ENCODE measurements at regions not wholly inside any gene's neighbourhood (a gene's known extent, or its start where the extent isn't known, plus 50 kb on each side); places are given as distances from the start of the nearest gene placed in this dataset.
"Not testable (repeated sequence)": the region's sequence is repeated elsewhere in the genome, so short reads cannot be mapped to it uniquely, and the experiment has no call there.

GRCh38 chr12:53860426-53861345, 77.9 kb upstream of the HOXC13 start:
- Histone ChIP-seq H3K36me3 (ENCODE audit: insufficient read depth, low read length) (no peaks in the 10 kb centered on the region), H3K4me2 (ENCODE audit: low read length) (no peak overlapping the region), H3K4me1 (ENCODE audit: control insufficient read depth, insufficient read depth, low read length) (peaks cover 20% of the 10 kb centered on the region), H3K9ac (ENCODE audit: low read depth, low read length) (no peak overlapping the region), H3K27me3 (ENCODE audit: control insufficient read depth, insufficient read depth, low read length) (no peaks in the 10 kb centered on the region), H3K4me3 (ENCODE audit: low read length) (no peak overlapping the region), H3K9me3 (replicated peaks; ENCODE audit: low read length) (no peaks in the 10 kb centered on the region)

GRCh38 chr12:53862206-53862605, 76.4 kb upstream of the HOXC13 start:
- no peaks in the 10 kb centered on the region for H3K9me3 ChIP-seq (replicated peaks; ENCODE audit: low read length)
- H3K4me2 ChIP-seq (ENCODE audit: low read length): no peak overlapping the region
- H3K4me1 ChIP-seq (ENCODE audit: control insufficient read depth, insufficient read depth, low read length): peaks cover 21% of the 10 kb centered on the region
- no peaks in the 10 kb centered on the region for H3K36me3 ChIP-seq (ENCODE audit: insufficient read depth, low read length)
- H3K9ac ChIP-seq (ENCODE audit: low read depth, low read length): no peak overlapping the region
- no peak overlapping the region for H3K4me3 ChIP-seq (ENCODE audit: low read length)
- no peaks in the 10 kb centered on the region for H3K27me3 ChIP-seq (ENCODE audit: control insufficient read depth, insufficient read depth, low read length)

- Histone ChIP-seq H3K27me3 (ENCODE audit: control insufficient read depth, insufficient read depth, low read length) (no peaks in the 10 kb centered on the region), H3K9ac (ENCODE audit: low read depth, low read length) (no peak overlapping the region), H3K4me3 (ENCODE audit: low read length) (no peak overlapping the region), H3K4me2 (ENCODE audit: low read length) (peak overlapping the region; percentile 5), H3K9me3 (replicated peaks; ENCODE audit: low read length) (no peaks in the 10 kb centered on the region), H3K4me1 (ENCODE audit: control insufficient read depth, insufficient read depth, low read length) (peaks cover 27% of the 10 kb centered on the region), H3K36me3 (ENCODE audit: insufficient read depth, low read length) (no peaks in the 10 kb centered on the region)
Observed at GRCh38 chr12:53862831-53863230, 75.8 kb upstream of the HOXC13 start.

- H3K36me3 ChIP-seq (ENCODE audit: insufficient read depth, low read length): no peaks in the 10 kb centered on the region
- peaks cover 31% of the 10 kb centered on the region for H3K4me1 ChIP-seq (ENCODE audit: control insufficient read depth, insufficient read depth, low read length)
- no peaks in the 10 kb centered on the region for H3K9me3 ChIP-seq (replicated peaks; ENCODE audit: low read length)
- no peaks in the 10 kb centered on the region for H3K27me3 ChIP-seq (ENCODE audit: control insufficient read depth, insufficient read depth, low read length)
- no peak overlapping the region for H3K4me2 ChIP-seq (ENCODE audit: low read length)
- no peak overlapping the region for H3K4me3 ChIP-seq (ENCODE audit: low read length)
- no peak overlapping the region for H3K9ac ChIP-seq (ENCODE audit: low read depth, low read length)
Observed at GRCh38 chr12:53866727-53867126, 71.9 kb upstream of the HOXC13 start.

- Histone ChIP-seq H3K4me1 (ENCODE audit: control insufficient read depth, insufficient read depth, low read length) (peaks cover 26% of the 10 kb centered on the region), H3K27me3 (ENCODE audit: control insufficient read depth, insufficient read depth, low read length) (no peaks in the 10 kb centered on the region), H3K4me2 (ENCODE audit: low read length) (peak overlapping the region; percentile 37), H3K36me3 (ENCODE audit: insufficient read depth, low read length) (no peaks in the 10 kb centered on the region), H3K4me3 (ENCODE audit: low read length) (no peak overlapping the region), H3K9ac (ENCODE audit: low read depth, low read length) (no peak overlapping the region), H3K9me3 (replicated peaks; ENCODE audit: low read length) (no peaks in the 10 kb centered on the region)
Observed at GRCh38 chr12:53867216-53868012, 71.2 kb upstream of the HOXC13 start.

- Histone ChIP-seq H3K4me2 (ENCODE audit: low read length) (no peak overlapping the region), H3K36me3 (ENCODE audit: insufficient read depth, low read length) (no peaks in the 10 kb centered on the region), H3K27me3 (ENCODE audit: control insufficient read depth, insufficient read depth, low read length) (peaks cover 7% of the 10 kb centered on the region), H3K4me1 (ENCODE audit: control insufficient read depth, insufficient read depth, low read length) (peaks cover 17% of the 10 kb centered on the region), H3K9me3 (replicated peaks; ENCODE audit: low read length) (no peaks in the 10 kb centered on the region), H3K4me3 (ENCODE audit: low read length) (no peak overlapping the region), H3K9ac (ENCODE audit: low read depth, low read length) (no peak overlapping the region)
Observed at GRCh38 chr12:53868511-53868986, 70.1 kb upstream of the HOXC13 start.

GRCh38 chr12:53869500-53869899, 69.1 kb upstream of the HOXC13 start:
- H3K4me3 ChIP-seq (ENCODE audit: low read length): no peak overlapping the region
- no peak overlapping the region for H3K4me2 ChIP-seq (ENCODE audit: low read length)
- peaks cover 17% of the 10 kb centered on the region for H3K4me1 ChIP-seq (ENCODE audit: control insufficient read depth, insufficient read depth, low read length)
- peaks cover 7% of the 10 kb centered on the region for H3K27me3 ChIP-seq (ENCODE audit: control insufficient read depth, insufficient read depth, low read length)
- H3K9me3 ChIP-seq (replicated peaks; ENCODE audit: low read length): no peaks in the 10 kb centered on the region
- no peaks in the 10 kb centered on the region for H3K36me3 ChIP-seq (ENCODE audit: insufficient read depth, low read length)
- no peak overlapping the region for H3K9ac ChIP-seq (ENCODE audit: low read depth, low read length)

GRCh38 chr12:53870117-53870516, 68.5 kb upstream of the HOXC13 start:
- peaks cover 17% of the 10 kb centered on the region for H3K4me1 ChIP-seq (ENCODE audit: control insufficient read depth, insufficient read depth, low read length)
- no peak overlapping the region for H3K4me2 ChIP-seq (ENCODE audit: low read length)
- no peaks in the 10 kb centered on the region for H3K9me3 ChIP-seq (replicated peaks; ENCODE audit: low read length)
- H3K4me3 ChIP-seq (ENCODE audit: low read length): no peak overlapping the region
- no peak overlapping the region for H3K9ac ChIP-seq (ENCODE audit: low read depth, low read length)
- H3K27me3 ChIP-seq (ENCODE audit: control insufficient read depth, insufficient read depth, low read length): peaks cover 7% of the 10 kb centered on the region
- H3K36me3 ChIP-seq (ENCODE audit: insufficient read depth, low read length): no peaks in the 10 kb centered on the region

- peaks cover 17% of the 10 kb centered on the region for H3K4me1 ChIP-seq (ENCODE audit: control insufficient read depth, insufficient read depth, low read length)
- no peaks in the 10 kb centered on the region for H3K9me3 ChIP-seq (replicated peaks; ENCODE audit: low read length)
- H3K36me3 ChIP-seq (ENCODE audit: insufficient read depth, low read length): no peaks in the 10 kb centered on the region
- H3K4me3 ChIP-seq (ENCODE audit: low read length): no peak overlapping the region
- no peak overlapping the region for H3K4me2 ChIP-seq (ENCODE audit: low read length)
- no peak overlapping the region for H3K9ac ChIP-seq (ENCODE audit: low read depth, low read length)
- peaks cover 7% of the 10 kb centered on the region for H3K27me3 ChIP-seq (ENCODE audit: control insufficient read depth, insufficient read depth, low read length)
Observed at GRCh38 chr12:53871367-53871766, 67.3 kb upstream of the HOXC13 start.

GRCh38 chr12:53872367-53872766, 66.3 kb upstream of the HOXC13 start:
- Histone ChIP-seq H3K4me1 (ENCODE audit: control insufficient read depth, insufficient read depth, low read length) (peaks cover 14% of the 10 kb centered on the region), H3K27me3 (ENCODE audit: control insufficient read depth, insufficient read depth, low read length) (peaks cover 7% of the 10 kb centered on the region), H3K9me3 (replicated peaks; ENCODE audit: low read length) (no peaks in the 10 kb centered on the region), H3K4me2 (ENCODE audit: low read length) (no peak overlapping the region), H3K4me3 (ENCODE audit: low read length) (no peak overlapping the region), H3K9ac (ENCODE audit: low read depth, low read length) (no peak overlapping the region), H3K36me3 (ENCODE audit: insufficient read depth, low read length) (no peaks in the 10 kb centered on the region)

GRCh38 chr12:53877961-53878360, 60.7 kb upstream of the HOXC13 start:
- H3K36me3 ChIP-seq (ENCODE audit: insufficient read depth, low read length); H3K4me1 ChIP-seq (ENCODE audit: control insufficient read depth, insufficient read depth, low read length); H3K9ac ChIP-seq (ENCODE audit: low read depth, low read length); H3K9me3 ChIP-seq (replicated peaks; ENCODE audit: low read length); H3K4me3 ChIP-seq (ENCODE audit: low read length); H3K4me2 ChIP-seq (ENCODE audit: low read length); H3K27me3 ChIP-seq (ENCODE audit: control insufficient read depth, insufficient read depth, low read length): not testable (repeated sequence)
